ENCODE measurements at regions not wholly inside any gene's neighbourhood (a gene's known extent, or its start where the extent isn't known, plus 50 kb on each side); places are given as distances from the start of the nearest gene placed in this dataset.

- no TSS peak for BruUV-seq (replicated peaks)
- no peaks in the 10 kb centered on the region for H4K20me1 ChIP-seq (ENCODE audit: low read length)
- H3K4me3 ChIP-seq (ENCODE audit: low read length) = no peak overlapping the region
- H3K4me2 ChIP-seq (ENCODE audit: low read length) = peak overlapping the region; percentile 46; the same call in 1 of the 2 replicates
- H3K27me3 ChIP-seq (ENCODE audit: low read length) = no peaks in the 10 kb centered on the region
- ATAC-seq (no peak), DNase-seq (peak; percentile 48)
- H3K36me3 ChIP-seq (ENCODE audit: low read depth, low read length) = no peaks in the 10 kb centered on the region
- H2AFZ ChIP-seq (ENCODE audit: low read length) = no peak overlapping the region
- intact Hi-C loops (cut with micrococcal nuclease) = no loop called here
- H3K4me1 ChIP-seq (ENCODE audit: insufficient read depth, low read length) = peaks cover 36% of the 10 kb centered on the region
- no peaks in the 10 kb centered on the region for H3K79me2 ChIP-seq (ENCODE audit: low read length)
- TF ChIP-seq EZH2 (IDR thresholded peaks at IDR 0.05; ENCODE audit: low read length, unreplicated experiment) (no peak), EZH2phosphoT487 (IDR thresholded peaks at IDR 0.05; ENCODE audit: borderline replicate concordance, low read length) (no peak)
- TF ChIP-seq, protein P1, sequence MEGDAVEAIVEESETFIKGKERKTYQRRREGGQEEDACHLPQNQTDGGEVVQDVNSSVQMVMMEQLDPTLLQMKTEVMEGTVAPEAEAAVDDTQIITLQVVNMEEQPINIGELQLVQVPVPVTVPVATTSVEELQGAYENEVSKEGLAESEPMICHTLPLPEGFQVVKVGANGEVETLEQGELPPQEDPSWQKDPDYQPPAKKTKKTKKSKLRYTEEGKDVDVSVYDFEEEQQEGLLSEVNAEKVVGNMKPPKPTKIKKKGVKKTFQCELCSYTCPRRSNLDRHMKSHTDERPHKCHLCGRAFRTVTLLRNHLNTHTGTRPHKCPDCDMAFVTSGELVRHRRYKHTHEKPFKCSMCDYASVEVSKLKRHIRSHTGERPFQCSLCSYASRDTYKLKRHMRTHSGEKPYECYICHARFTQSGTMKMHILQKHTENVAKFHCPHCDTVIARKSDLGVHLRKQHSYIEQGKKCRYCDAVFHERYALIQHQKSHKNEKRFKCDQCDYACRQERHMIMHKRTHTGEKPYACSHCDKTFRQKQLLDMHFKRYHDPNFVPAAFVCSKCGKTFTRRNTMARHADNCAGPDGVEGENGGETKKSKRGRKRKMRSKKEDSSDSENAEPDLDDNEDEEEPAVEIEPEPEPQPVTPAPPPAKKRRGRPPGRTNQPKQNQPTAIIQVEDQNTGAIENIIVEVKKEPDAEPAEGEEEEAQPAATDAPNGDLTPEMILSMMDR (conservative IDR thresholded peaks at IDR 0.05; ENCODE audit: low read depth, low read length) = no peak
- CTCF ChIA-PET = no interaction called here
- H3K9me3 ChIP-seq (ENCODE audit: low read length) = no peaks in the 10 kb centered on the region
- H3F3A ChIP-seq (ENCODE audit: low read length, unreplicated experiment) = no peaks in the 10 kb centered on the region
- peak overlapping the region; percentile 95 for H3K9ac ChIP-seq (ENCODE audit: low read length)
- no peaks in the 10 kb centered on the region for H3K9me2 ChIP-seq (replicated peaks; ENCODE audit: low read length)
- peak overlapping the region; percentile 100 for H3K27ac ChIP-seq (ENCODE audit: low read length)
- POLR2A ChIA-PET (ENCODE audit: unreplicated experiment) = no interaction called here
Measured at GRCh38 chr5:52725065-52725746, 62.5 kb upstream of the ITGA1 start.

DNA sequence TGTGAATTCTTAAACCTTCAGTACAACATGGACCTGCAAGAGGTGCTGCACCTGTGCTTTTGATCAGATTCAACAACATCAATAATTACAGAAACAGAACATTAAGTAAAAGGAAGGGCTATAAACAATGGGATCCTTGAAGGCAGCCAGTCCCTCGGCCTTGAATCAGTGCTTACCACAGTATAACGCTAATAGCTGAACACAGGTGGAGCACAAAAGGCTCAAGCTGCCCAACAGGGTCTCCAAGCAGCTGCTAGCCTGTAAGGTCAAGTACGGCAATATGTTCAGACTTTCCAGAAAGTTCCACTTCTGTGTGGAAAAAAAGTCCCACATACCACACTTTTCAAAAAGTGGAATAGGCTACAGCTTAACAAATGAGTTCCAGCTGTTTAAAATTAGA, 61.9 kb upstream of the ITGA1 start:
- Histone ChIP-seq H3K4me3 (ENCODE audit: low read length) (no peak overlapping the region), H3K9ac (ENCODE audit: low read length) (peak overlapping the region; percentile 95), H3K9me3 (ENCODE audit: low read length) (no peaks in the 10 kb centered on the region), H3K4me2 (ENCODE audit: low read length) (peak overlapping the region; percentile 16; the same call in 1 of the 2 replicates), H3F3A (ENCODE audit: low read length, unreplicated experiment) (no peaks in the 10 kb centered on the region), H3K27me3 (ENCODE audit: low read length) (no peaks in the 10 kb centered on the region), H3K36me3 (ENCODE audit: low read depth, low read length) (no peaks in the 10 kb centered on the region), H4K20me1 (ENCODE audit: low read length) (no peaks in the 10 kb centered on the region), H3K79me2 (ENCODE audit: low read length) (no peaks in the 10 kb centered on the region), H3K4me1 (ENCODE audit: insufficient read depth, low read length) (peaks cover 36% of the 10 kb centered on the region), H3K9me2 (replicated peaks; ENCODE audit: low read length) (no peaks in the 10 kb centered on the region), H2AFZ (ENCODE audit: low read length) (no peak overlapping the region), H3K27ac (ENCODE audit: low read length) (peak overlapping the region; percentile 100)
- no TSS peak for BruUV-seq (replicated peaks)
- POLR2A ChIA-PET (ENCODE audit: unreplicated experiment) = no interaction called here
- DNase-seq = no peak
- intact Hi-C loops (cut with micrococcal nuclease) = loop anchor here (2.0 kb wide), 1 partner anchor 57 kb away; no protein-coding TSS in a partner anchor
- TF ChIP-seq EZH2 (IDR thresholded peaks at IDR 0.05; ENCODE audit: low read length, unreplicated experiment) (no peak), EZH2phosphoT487 (IDR thresholded peaks at IDR 0.05; ENCODE audit: borderline replicate concordance, low read length) (no peak)
- TF ChIP-seq, protein P1 (conservative IDR thresholded peaks at IDR 0.05; ENCODE audit: low read depth, low read length) = no peak
- CTCF ChIA-PET = interaction anchor here (0.7 kb wide), 1 partner anchor 35 kb away, joined by 4 read pairs; no protein-coding TSS in a partner anchor
- no peak for ATAC-seq

DNA sequence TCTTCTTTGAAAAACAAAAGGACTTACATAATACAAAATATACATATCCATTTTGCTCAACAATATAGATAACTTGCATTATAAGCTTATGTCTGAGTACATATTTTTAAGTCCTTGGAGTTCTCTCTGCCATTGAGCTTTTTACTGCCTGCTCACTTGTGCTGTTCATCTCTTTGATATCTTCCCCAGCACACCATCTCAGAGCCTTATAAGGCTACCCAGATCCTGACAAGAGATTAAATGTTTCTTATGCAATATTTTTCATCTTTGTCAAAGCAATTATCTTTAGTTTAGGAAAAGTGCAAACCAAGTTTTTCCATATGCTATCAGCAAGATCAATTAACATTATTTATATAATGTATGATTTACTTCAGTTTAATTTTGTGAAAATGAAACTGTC, 60.7 kb upstream of the ITGA1 start:
- Histone ChIP-seq H3K79me2 (ENCODE audit: low read length) (no peaks in the 10 kb centered on the region), H3K4me3 (ENCODE audit: low read length) (no peak overlapping the region), H2AFZ (ENCODE audit: low read length) (no peak overlapping the region), H3K36me3 (ENCODE audit: low read depth, low read length) (no peaks in the 10 kb centered on the region), H3K9me3 (ENCODE audit: low read length) (no peaks in the 10 kb centered on the region), H3K9ac (ENCODE audit: low read length) (peak overlapping the region; percentile 95), H3K27ac (ENCODE audit: low read length) (peak overlapping the region; percentile 100), H3K4me2 (ENCODE audit: low read length) (peak overlapping the region; percentile 48), H3F3A (ENCODE audit: low read length, unreplicated experiment) (no peaks in the 10 kb centered on the region), H4K20me1 (ENCODE audit: low read length) (no peaks in the 10 kb centered on the region), H3K4me1 (ENCODE audit: insufficient read depth, low read length) (peaks cover 36% of the 10 kb centered on the region), H3K9me2 (replicated peaks; ENCODE audit: low read length) (no peaks in the 10 kb centered on the region), H3K27me3 (ENCODE audit: low read length) (no peaks in the 10 kb centered on the region)
- ChIA-PET POLR2A (ENCODE audit: unreplicated experiment) (no interaction called here), CTCF (interaction anchor here (0.7 kb wide), 1 partner anchor 31 kb away, joined by 5 read pairs; no protein-coding TSS in a partner anchor)
- TF ChIP-seq EZH2phosphoT487 (IDR thresholded peaks at IDR 0.05; ENCODE audit: borderline replicate concordance, low read length) (no peak), EZH2 (IDR thresholded peaks at IDR 0.05; ENCODE audit: low read length, unreplicated experiment) (no peak)
- TF ChIP-seq, protein P1 (conservative IDR thresholded peaks at IDR 0.05; ENCODE audit: low read depth, low read length) = no peak
- intact Hi-C loops (cut with micrococcal nuclease) = loop anchor here (2.0 kb wide), 1 partner anchor 56 kb away; no protein-coding TSS in a partner anchor
- ATAC-seq (no peak), DNase-seq (no peak)
- BruUV-seq (replicated peaks) = TSS peak; percentile 22

All from PC-3 (cell line).